ENCODE measurements at regions not wholly inside any gene's neighbourhood (a gene's known extent, or its start where the extent isn't known, plus 50 kb on each side); places are given as distances from the start of the nearest gene placed in this dataset.

- DNase-seq = no peak
These were observed 313.2 kb downstream of the AHR start for GRCh38 chr7:17611611-17612010.

GRCh38 chr7:17613338-17614041 lies 315.0 kb downstream of the AHR start:
- no peak for DNase-seq

- DNase-seq = no peak
These were observed 318.9 kb downstream of the AHR start for GRCh38 chr7:17617380-17617779.

- DNase-seq = no peak
These were observed 319.6 kb downstream of the AHR start for GRCh38 chr7:17617857-17618651.

GRCh38 chr7:17618652-17618974 lies 320.2 kb downstream of the AHR start:
- no peak for DNase-seq

- no peak for DNase-seq
These were observed 320.9 kb downstream of the AHR start for GRCh38 chr7:17619196-17619818.

GRCh38 chr7:17620566-17620965 lies 319.7 kb downstream of the SNX13 start:
- no peak for DNase-seq

GRCh38 chr7:17622451-17622850 lies 317.8 kb downstream of the SNX13 start:
- DNase-seq = no peak

GRCh38 chr7:17623546-17624185 lies 316.6 kb downstream of the SNX13 start:
- no peak for DNase-seq

- DNase-seq = no peak
These were observed 315.9 kb downstream of the SNX13 start for GRCh38 chr7:17624379-17624778.

GRCh38 chr7:17625043-17625442 lies 315.3 kb downstream of the SNX13 start:
- no peak for DNase-seq

- no peak for DNase-seq
These were observed 314.1 kb downstream of the SNX13 start for GRCh38 chr7:17626235-17626634.

GRCh38 chr7:17631061-17631460 lies 309.2 kb downstream of the SNX13 start:
- DNase-seq = no peak

GRCh38 chr7:17632384-17632783 lies 307.9 kb downstream of the SNX13 start:
- DNase-seq = no peak

- no peak for DNase-seq
These were observed 307.2 kb downstream of the SNX13 start for GRCh38 chr7:17633067-17633466.

- DNase-seq = no peak
These were observed 301.6 kb downstream of the SNX13 start for GRCh38 chr7:17638727-17639126.

- DNase-seq = no peak
These were observed 299.4 kb downstream of the SNX13 start for GRCh38 chr7:17640730-17641377.

GRCh38 chr7:17645500-17645899 lies 294.8 kb downstream of the SNX13 start:
- no peak for DNase-seq

- DNase-seq = no peak
These were observed 293.9 kb downstream of the SNX13 start for GRCh38 chr7:17646253-17646956.

GRCh38 chr7:17651341-17651740 lies 289.0 kb downstream of the SNX13 start:
- DNase-seq = no peak

- no peak for DNase-seq
These were observed 288.4 kb downstream of the SNX13 start for GRCh38 chr7:17651863-17652385.

GRCh38 chr7:17654940-17655339 lies 285.4 kb downstream of the SNX13 start:
- DNase-seq = no peak

All from CD4-positive, alpha-beta T cell treated with Interleukin-15 for 1 hour (primary cell).